Panc1 (cell line): ENCODE measurements at regions not wholly inside any gene's neighbourhood (a gene's known extent, or its start where the extent isn't known, plus 50 kb on each side); places are given as distances from the start of the nearest gene placed in this dataset.

Experiments used
- ATAC-seq: fragments of 200-7000 bp; cut with Tn5 transposase; 2 replicates; pipeline ENCODE4 v1.9.1; 2020; ENCODE audit warnings: mild to moderate bottlenecking, moderate library complexity
- BruUV-seq: library from RNA; stranded (reverse); fragments of 400-500 nt; replicated peaks from 2 replicates; lab custom pipeline; 2021; lab: Mats Ljungman, UMichigan
- CTCF ChIA-PET: fragments of 300-600 bp; sonication (Branson Sonifier 250); formaldehyde crosslinking; loops from one replicate; lab custom pipeline; 2022; ENCODE audit warnings: antibody characterized with exemption; lab: Charles Lee
- POLR2A ChIA-PET: fragments of 300-600 bp; sonication (Branson Sonifier 250); formaldehyde crosslinking; loops from one replicate; lab custom pipeline; 2022; ENCODE audit warnings: antibody characterized with exemption; lab: Charles Lee
- DNase-seq: peaks from one replicate; pipeline ENCODE4 v3.0.0-alpha.2; 2010; ENCODE audit warnings: low read depth, low spot score
- H3K27ac ChIP-seq: 2 replicates; pipeline ENCODE4 v1.5.1; 2011; ENCODE audit warnings: mild to moderate bottlenecking, low read length, inconsistent platforms
- H3K27me3 ChIP-seq: fragments of 200-500 bp; sonication (Bioruptor generic); 2 replicates; pipeline ENCODE4 v1.6.0; 2014; ENCODE audit warnings: low read length, inconsistent platforms; ENCODE audit not compliant: control insufficient read depth, insufficient read depth
- H3K36me3 ChIP-seq: fragments of 200-500 bp; sonication (Bioruptor generic); 2 replicates; pipeline ENCODE4 v1.5.1; 2014; ENCODE audit warnings: inconsistent platforms, mild to moderate bottlenecking, low read length, moderate library complexity; ENCODE audit not compliant: control insufficient read depth, insufficient read depth
- H3K4me1 ChIP-seq: 2 replicates; pipeline ENCODE4 v1.5.1; 2011; ENCODE audit warnings: inconsistent platforms, mild to moderate bottlenecking, low read length, moderate library complexity; ENCODE audit not compliant: control insufficient read depth, insufficient read depth
- H3K4me3 ChIP-seq, 2 experiments: 2 replicates each; pipeline ENCODE4 v1.5.1; 2011 to 2012; ENCODE audit warnings: low read depth in 2 of 2, low read length in 2 of 2, mild to moderate bottlenecking in 2 of 2, inconsistent platforms in 1 of 2, moderate library complexity in 1 of 2
- H3K9me3 ChIP-seq: fragments of 200-500 bp; sonication (Bioruptor generic); 2 replicates; pipeline ENCODE4 v1.5.1; 2014; ENCODE audit warnings: low read depth, mild to moderate bottlenecking, inconsistent platforms, low read length, moderate library complexity; ENCODE audit not compliant: control insufficient read depth, insufficient read depth
- POLR2AphosphoS5 ChIP-seq: IDR thresholded peaks from 2 replicates; pipeline ENCODE4 v1.6.1; 2012; ENCODE audit warnings: mild to moderate bottlenecking, low read depth, low read length, moderate library complexity
- SIN3A ChIP-seq: IDR thresholded peaks from 2 replicates; pipeline ENCODE4 v1.6.1; 2012; ENCODE audit warnings: low read depth, mild to moderate bottlenecking, low read length, moderate library complexity, borderline replicate concordance; ENCODE audit not compliant: insufficient read depth
- TCF7L2 ChIP-seq: IDR thresholded peaks from 2 replicates; pipeline ENCODE4 v1.6.1; 2011; ENCODE audit warnings: mild to moderate bottlenecking, low read depth, low read length, inconsistent platforms
- in situ Hi-C: cut with HindIII; loops from 2 replicates; pipeline ENCODE4 v1.10.0; 2016; ENCODE audit warnings: low sequenced_read_pairs, low pct_unique_long_range_greater_than_20kb
- intact Hi-C: fragments of 100-400 bp; cut with micrococcal nuclease; formaldehyde crosslinking; loops from one replicate; pipeline ENCODE4 v1.10.0; 2022; ENCODE audit not compliant: unreplicated experiment
- TF ChIP-seq, protein P1 (sequence below): fragments of 450-650 bp; IDR thresholded peaks from 2 replicates; pipeline ENCODE4 v1.5.1; 2017; ENCODE audit warnings: mild to moderate bottlenecking
- TF ChIP-seq, protein P2 (sequence below), 2 experiments: IDR thresholded peaks; 2 replicates each; pipeline ENCODE4 v1.6.1; 2011 to 2012; ENCODE audit warnings: low read depth in 2 of 2, control low read depth in 1 of 2, low read length in 1 of 2, mild to moderate bottlenecking in 1 of 2, moderate library complexity in 1 of 2; ENCODE audit not compliant: insufficient read depth in 1 of 2

DNA sequence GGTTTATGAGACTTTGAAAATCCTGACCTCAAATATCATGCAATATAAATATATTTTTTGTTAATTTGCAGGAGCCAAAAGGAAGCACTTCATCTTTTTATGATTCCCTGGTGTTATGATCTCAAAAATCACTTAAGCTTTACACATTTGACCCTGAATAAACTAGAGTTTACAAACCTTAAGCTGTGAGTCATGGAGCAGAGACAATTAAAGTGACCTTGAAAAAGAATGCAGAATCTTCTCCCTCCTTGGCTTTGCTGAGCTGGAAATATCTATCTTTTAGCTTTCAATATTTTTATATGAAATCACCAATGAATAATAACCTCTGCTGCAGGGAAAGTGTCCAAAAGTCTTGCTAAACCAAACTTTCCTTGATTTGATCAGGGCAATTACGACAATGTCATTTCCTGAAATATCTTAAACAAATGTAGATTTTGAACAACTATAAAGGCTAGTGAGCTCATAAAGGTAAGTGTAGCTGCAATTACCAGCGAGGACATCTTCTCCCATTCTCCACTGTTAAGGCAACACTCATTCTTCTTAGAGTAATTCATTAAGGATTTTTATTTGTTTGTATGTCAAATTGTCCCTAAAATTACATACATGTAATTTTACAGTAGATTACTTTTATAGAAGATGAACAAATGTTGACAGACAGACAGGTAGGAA, 747.0 kb upstream of the LUZP2 start:
- H3K27ac ChIP-seq = no peak overlapping the region
- intact Hi-C loops = no loop called here
- CTCF ChIA-PET = no interaction called here
- no peak overlapping the region for H3K4me3 ChIP-seq
- no peaks in the 10 kb centered on the region for H3K9me3 ChIP-seq
- TF ChIP-seq, protein P1, sequence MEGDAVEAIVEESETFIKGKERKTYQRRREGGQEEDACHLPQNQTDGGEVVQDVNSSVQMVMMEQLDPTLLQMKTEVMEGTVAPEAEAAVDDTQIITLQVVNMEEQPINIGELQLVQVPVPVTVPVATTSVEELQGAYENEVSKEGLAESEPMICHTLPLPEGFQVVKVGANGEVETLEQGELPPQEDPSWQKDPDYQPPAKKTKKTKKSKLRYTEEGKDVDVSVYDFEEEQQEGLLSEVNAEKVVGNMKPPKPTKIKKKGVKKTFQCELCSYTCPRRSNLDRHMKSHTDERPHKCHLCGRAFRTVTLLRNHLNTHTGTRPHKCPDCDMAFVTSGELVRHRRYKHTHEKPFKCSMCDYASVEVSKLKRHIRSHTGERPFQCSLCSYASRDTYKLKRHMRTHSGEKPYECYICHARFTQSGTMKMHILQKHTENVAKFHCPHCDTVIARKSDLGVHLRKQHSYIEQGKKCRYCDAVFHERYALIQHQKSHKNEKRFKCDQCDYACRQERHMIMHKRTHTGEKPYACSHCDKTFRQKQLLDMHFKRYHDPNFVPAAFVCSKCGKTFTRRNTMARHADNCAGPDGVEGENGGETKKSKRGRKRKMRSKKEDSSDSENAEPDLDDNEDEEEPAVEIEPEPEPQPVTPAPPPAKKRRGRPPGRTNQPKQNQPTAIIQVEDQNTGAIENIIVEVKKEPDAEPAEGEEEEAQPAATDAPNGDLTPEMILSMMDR = no peak
- TF ChIP-seq TCF7L2 (no peak), SIN3A (no peak), POLR2AphosphoS5 (no peak)
- TF ChIP-seq, protein P2, sequence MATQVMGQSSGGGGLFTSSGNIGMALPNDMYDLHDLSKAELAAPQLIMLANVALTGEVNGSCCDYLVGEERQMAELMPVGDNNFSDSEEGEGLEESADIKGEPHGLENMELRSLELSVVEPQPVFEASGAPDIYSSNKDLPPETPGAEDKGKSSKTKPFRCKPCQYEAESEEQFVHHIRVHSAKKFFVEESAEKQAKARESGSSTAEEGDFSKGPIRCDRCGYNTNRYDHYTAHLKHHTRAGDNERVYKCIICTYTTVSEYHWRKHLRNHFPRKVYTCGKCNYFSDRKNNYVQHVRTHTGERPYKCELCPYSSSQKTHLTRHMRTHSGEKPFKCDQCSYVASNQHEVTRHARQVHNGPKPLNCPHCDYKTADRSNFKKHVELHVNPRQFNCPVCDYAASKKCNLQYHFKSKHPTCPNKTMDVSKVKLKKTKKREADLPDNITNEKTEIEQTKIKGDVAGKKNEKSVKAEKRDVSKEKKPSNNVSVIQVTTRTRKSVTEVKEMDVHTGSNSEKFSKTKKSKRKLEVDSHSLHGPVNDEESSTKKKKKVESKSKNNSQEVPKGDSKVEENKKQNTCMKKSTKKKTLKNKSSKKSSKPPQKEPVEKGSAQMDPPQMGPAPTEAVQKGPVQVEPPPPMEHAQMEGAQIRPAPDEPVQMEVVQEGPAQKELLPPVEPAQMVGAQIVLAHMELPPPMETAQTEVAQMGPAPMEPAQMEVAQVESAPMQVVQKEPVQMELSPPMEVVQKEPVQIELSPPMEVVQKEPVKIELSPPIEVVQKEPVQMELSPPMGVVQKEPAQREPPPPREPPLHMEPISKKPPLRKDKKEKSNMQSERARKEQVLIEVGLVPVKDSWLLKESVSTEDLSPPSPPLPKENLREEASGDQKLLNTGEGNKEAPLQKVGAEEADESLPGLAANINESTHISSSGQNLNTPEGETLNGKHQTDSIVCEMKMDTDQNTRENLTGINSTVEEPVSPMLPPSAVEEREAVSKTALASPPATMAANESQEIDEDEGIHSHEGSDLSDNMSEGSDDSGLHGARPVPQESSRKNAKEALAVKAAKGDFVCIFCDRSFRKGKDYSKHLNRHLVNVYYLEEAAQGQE (IDR thresholded peaks at IDR 0.05; ENCODE audit: insufficient read depth in 1 of 2, low read depth in 2 of 2, low read length in 1 of 2) = no peak
- no peak for ATAC-seq
- in situ Hi-C loops = no loop called here
- BruUV-seq = no TSS peak
- no peaks in the 10 kb centered on the region for H3K27me3 ChIP-seq
- H3K36me3 ChIP-seq = no peaks in the 10 kb centered on the region
- H3K4me1 ChIP-seq = no peaks in the 10 kb centered on the region
- POLR2A ChIA-PET = no interaction called here
- no peak for DNase-seq

DNA sequence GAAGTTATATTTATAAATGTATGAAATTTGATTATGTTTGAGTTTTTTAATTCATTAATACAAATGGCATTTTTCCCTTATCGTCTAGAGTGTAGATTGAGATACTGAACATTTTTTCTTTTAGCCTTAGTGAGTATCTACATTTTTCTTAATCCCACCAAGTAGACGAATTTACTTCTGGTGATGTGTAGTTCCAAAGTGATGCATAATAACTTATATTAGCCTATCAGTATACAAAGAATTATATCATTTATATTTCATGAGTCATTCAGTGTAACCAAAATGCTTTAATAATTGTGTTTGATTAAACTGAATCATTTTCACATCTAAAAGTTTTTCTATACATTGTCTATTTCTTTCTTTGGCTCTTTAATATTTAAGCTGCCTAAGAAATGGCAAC, 745.6 kb upstream of the LUZP2 start:
- BruUV-seq = no TSS peak
- intact Hi-C loops (no loop called here), in situ Hi-C loops (no loop called here)
- ATAC-seq (no peak), DNase-seq (no peak)
- no peaks in the 10 kb centered on the region for H3K9me3 ChIP-seq
- TF ChIP-seq, protein P2 (IDR thresholded peaks at IDR 0.05; ENCODE audit: insufficient read depth in 1 of 2, low read depth in 2 of 2, low read length in 1 of 2) = no peak
- TF ChIP-seq, protein P1 = no peak
- TF ChIP-seq TCF7L2 (no peak), SIN3A (no peak), POLR2AphosphoS5 (no peak)
- ChIA-PET POLR2A (no interaction called here), CTCF (no interaction called here)
- no peaks in the 10 kb centered on the region for H3K27me3 ChIP-seq
- no peaks in the 10 kb centered on the region for H3K4me1 ChIP-seq
- H3K4me3 ChIP-seq = no peak overlapping the region
- no peak overlapping the region for H3K27ac ChIP-seq
- H3K36me3 ChIP-seq = no peaks in the 10 kb centered on the region
